ENCODE measurements at regions not wholly inside any gene's neighbourhood (a gene's known extent, or its start where the extent isn't known, plus 50 kb on each side); places are given as distances from the start of the nearest gene placed in this dataset.

DNA sequence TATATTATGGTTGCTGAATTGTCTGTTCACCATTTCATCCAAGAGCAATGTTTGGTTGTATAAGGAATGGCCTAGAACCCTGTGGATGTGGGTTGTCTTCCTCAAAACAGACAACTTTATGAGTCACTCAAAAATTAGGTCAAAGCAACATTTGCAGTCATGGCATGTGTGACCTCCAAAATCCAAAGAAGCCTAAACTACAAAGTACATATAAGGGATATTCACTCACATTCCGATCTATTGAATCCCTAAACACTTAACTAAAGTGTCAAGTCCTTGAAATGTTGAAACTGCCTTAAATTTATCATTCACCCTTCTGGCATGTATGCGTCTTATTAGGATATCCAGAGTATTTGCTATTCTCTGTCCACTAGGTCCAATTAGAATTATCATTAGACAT lies 491.5 kb downstream of the NUF2 start:
- Mint-ChIP-seq H3K9me3 (ENCODE audit: unreplicated experiment) (no peaks in the 10 kb centered on the region), H3K27me3 (ENCODE audit: insufficient read depth, unreplicated experiment) (no peaks in the 10 kb centered on the region), H3K36me3 (ENCODE audit: insufficient read depth, unreplicated experiment) (no peaks in the 10 kb centered on the region), H3K27ac (ENCODE audit: unreplicated experiment) (no peak overlapping the region), H3K4me1 (ENCODE audit: low read depth, unreplicated experiment) (no peaks in the 10 kb centered on the region), H3K4me3 (ENCODE audit: unreplicated experiment) (no peak overlapping the region)
- Histone ChIP-seq H3K9me3 (no peaks in the 10 kb centered on the region), H3K4me3 (ENCODE audit: low read depth, low read length) (no peak overlapping the region), H3K27me3 (replicated peaks; ENCODE audit: control insufficient read depth, insufficient read depth, low read length) (no peaks in the 10 kb centered on the region), H3K36me3 (ENCODE audit: control insufficient read depth, insufficient read depth, low read length) (no peaks in the 10 kb centered on the region), H3K4me1 (no peaks in the 10 kb centered on the region)
- POLR2A ChIA-PET = no interaction called here
- no peak for DNase-seq
- CTCF ChIA-PET = interaction anchor here (0.6 kb wide), 1 partner anchor 10 kb away, joined by 3 read pairs; no protein-coding TSS in a partner anchor
- TF ChIP-seq, protein P1, sequence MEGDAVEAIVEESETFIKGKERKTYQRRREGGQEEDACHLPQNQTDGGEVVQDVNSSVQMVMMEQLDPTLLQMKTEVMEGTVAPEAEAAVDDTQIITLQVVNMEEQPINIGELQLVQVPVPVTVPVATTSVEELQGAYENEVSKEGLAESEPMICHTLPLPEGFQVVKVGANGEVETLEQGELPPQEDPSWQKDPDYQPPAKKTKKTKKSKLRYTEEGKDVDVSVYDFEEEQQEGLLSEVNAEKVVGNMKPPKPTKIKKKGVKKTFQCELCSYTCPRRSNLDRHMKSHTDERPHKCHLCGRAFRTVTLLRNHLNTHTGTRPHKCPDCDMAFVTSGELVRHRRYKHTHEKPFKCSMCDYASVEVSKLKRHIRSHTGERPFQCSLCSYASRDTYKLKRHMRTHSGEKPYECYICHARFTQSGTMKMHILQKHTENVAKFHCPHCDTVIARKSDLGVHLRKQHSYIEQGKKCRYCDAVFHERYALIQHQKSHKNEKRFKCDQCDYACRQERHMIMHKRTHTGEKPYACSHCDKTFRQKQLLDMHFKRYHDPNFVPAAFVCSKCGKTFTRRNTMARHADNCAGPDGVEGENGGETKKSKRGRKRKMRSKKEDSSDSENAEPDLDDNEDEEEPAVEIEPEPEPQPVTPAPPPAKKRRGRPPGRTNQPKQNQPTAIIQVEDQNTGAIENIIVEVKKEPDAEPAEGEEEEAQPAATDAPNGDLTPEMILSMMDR (IDR thresholded peaks at IDR 0.05; ENCODE audit: insufficient read depth in 1 of 2, low read depth in 1 of 2, low read length in 1 of 2, severe bottlenecking in 1 of 2, unreplicated experiment in 1 of 2) = no peak
- BruUV-seq (replicated peaks) = no TSS peak
- intact Hi-C loops (cut with micrococcal nuclease; ENCODE audit: unreplicated experiment) = no loop called here

DNA sequence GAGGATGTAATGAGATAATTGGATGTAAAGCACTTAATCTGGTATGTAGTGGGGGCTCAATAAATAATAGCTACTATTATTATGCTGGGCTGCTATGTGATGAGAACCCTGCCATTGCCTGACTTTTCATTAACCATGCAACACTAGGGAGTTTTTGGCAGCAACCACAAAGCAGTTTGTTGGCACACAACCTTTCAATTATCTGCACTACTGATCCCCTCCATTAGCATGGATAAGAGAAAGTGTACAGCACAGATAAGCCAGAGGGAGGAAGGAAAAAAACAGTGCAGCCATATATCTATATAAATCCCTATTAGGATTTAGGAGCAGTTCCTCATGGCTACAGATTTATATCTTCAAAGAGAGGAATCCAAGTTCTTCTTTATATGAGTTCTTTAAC lies 498.5 kb downstream of the NUF2 start:
- no peaks in the 10 kb centered on the region for H3K9me3 ChIP-seq
- Mint-ChIP-seq H3K27me3 (ENCODE audit: insufficient read depth, unreplicated experiment) (no peaks in the 10 kb centered on the region), H3K9me3 (ENCODE audit: unreplicated experiment) (no peaks in the 10 kb centered on the region), H3K36me3 (ENCODE audit: insufficient read depth, unreplicated experiment) (no peaks in the 10 kb centered on the region), H3K4me3 (ENCODE audit: unreplicated experiment) (no peak overlapping the region), H3K27ac (ENCODE audit: unreplicated experiment) (no peak overlapping the region), H3K4me1 (ENCODE audit: low read depth, unreplicated experiment) (no peaks in the 10 kb centered on the region)
- CTCF ChIA-PET = no interaction called here
- no peak for DNase-seq
- no TSS peak for BruUV-seq (replicated peaks)
- H3K4me1 ChIP-seq = no peaks in the 10 kb centered on the region
- POLR2A ChIA-PET = no interaction called here
- intact Hi-C loops (cut with micrococcal nuclease; ENCODE audit: unreplicated experiment) = no loop called here
- H3K27me3 ChIP-seq (replicated peaks; ENCODE audit: control insufficient read depth, insufficient read depth, low read length) = no peaks in the 10 kb centered on the region
- no peaks in the 10 kb centered on the region for H3K36me3 ChIP-seq (ENCODE audit: control insufficient read depth, insufficient read depth, low read length)
- H3K4me3 ChIP-seq (ENCODE audit: low read depth, low read length) = no peak overlapping the region
- TF ChIP-seq, protein P1 (IDR thresholded peaks at IDR 0.05; ENCODE audit: insufficient read depth in 1 of 2, low read depth in 1 of 2, low read length in 1 of 2, severe bottlenecking in 1 of 2, unreplicated experiment in 1 of 2) = no peak

DNA sequence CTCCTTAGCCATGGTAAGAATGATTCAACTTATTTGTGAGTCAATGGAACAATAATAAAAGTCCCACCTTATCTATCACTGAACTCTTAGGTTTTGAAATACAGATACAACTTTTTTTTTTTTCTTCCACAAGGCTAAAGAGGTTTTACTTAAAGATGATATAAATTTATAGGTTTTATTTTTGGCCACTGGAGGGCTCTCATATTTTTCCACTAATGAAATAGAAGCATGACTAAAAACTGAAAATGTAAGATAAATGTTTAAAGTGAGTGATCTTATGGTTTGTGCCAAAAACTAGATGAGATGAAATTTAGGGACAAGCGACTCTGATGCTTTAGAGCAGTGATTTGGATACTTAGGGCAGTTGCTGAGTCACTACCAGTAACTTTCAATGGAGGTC lies 499.0 kb downstream of the NUF2 start:
- H3K4me3 Mint-ChIP-seq (ENCODE audit: unreplicated experiment) = no peak overlapping the region
- no peaks in the 10 kb centered on the region for H3K36me3 Mint-ChIP-seq (ENCODE audit: insufficient read depth, unreplicated experiment)
- POLR2A ChIA-PET = no interaction called here
- Histone ChIP-seq H3K9me3 (no peaks in the 10 kb centered on the region), H3K4me1 (no peaks in the 10 kb centered on the region), H3K36me3 (ENCODE audit: control insufficient read depth, insufficient read depth, low read length) (no peaks in the 10 kb centered on the region), H3K27me3 (replicated peaks; ENCODE audit: control insufficient read depth, insufficient read depth, low read length) (no peaks in the 10 kb centered on the region), H3K4me3 (ENCODE audit: low read depth, low read length) (no peak overlapping the region)
- no peaks in the 10 kb centered on the region for H3K4me1 Mint-ChIP-seq (ENCODE audit: low read depth, unreplicated experiment)
- H3K27ac Mint-ChIP-seq (ENCODE audit: unreplicated experiment) = no peak overlapping the region
- no peak for DNase-seq
- TF ChIP-seq, protein P1 (IDR thresholded peaks at IDR 0.05; ENCODE audit: insufficient read depth in 1 of 2, low read depth in 1 of 2, low read length in 1 of 2, severe bottlenecking in 1 of 2, unreplicated experiment in 1 of 2) = no peak
- intact Hi-C loops (cut with micrococcal nuclease; ENCODE audit: unreplicated experiment) = no loop called here
- no peaks in the 10 kb centered on the region for H3K9me3 Mint-ChIP-seq (ENCODE audit: unreplicated experiment)
- no peaks in the 10 kb centered on the region for H3K27me3 Mint-ChIP-seq (ENCODE audit: insufficient read depth, unreplicated experiment)
- BruUV-seq (replicated peaks) = no TSS peak
- CTCF ChIA-PET = no interaction called here
